HCT116 (cell line): ENCODE measurements at regions not wholly inside any gene's neighbourhood (a gene's known extent, or its start where the extent isn't known, plus 50 kb on each side); places are given as distances from the start of the nearest gene placed in this dataset.

Experiments
- CEBPB ChIP-seq: IDR thresholded peaks from 2 replicates; pipeline ENCODE4 v1.6.1; 2012; ENCODE audit warnings: low read depth
- EZH2 ChIP-seq: fragments of 200-600 bp; sonication (generic); IDR thresholded peaks from 2 replicates; pipeline ENCODE4 v1.6.1; 2017; ENCODE audit warnings: antibody characterized with exemption, mixed run types
- EZH2phosphoT487 ChIP-seq: fragments of 200-600 bp; IDR thresholded peaks from 2 replicates; pipeline ENCODE4 v1.6.1; 2018; ENCODE audit warnings: antibody characterized with exemption, borderline replicate concordance
- POLR2A ChIP-seq: IDR thresholded peaks from 2 replicates; pipeline ENCODE4 v1.7.0; 2011; ENCODE audit warnings: borderline replicate concordance; ENCODE audit not compliant: insufficient read depth, insufficient read length; ENCODE audit errors: extremely low read depth
- POLR2AphosphoS5 ChIP-seq: IDR thresholded peaks from 2 replicates; pipeline ENCODE4 v1.6.1; 2011; ENCODE audit warnings: mild to moderate bottlenecking, low read depth, low read length, moderate library complexity
- TF ChIP-seq, protein P1 (sequence below), 3 experiments: fragments of 200-600 bp in 1 of 3; sonication (generic) in 1 of 3; IDR thresholded peaks in 2 of 3; conservative IDR thresholded peaks in 1 of 3; 2 replicates each; pipeline ENCODE4 v1.5.1; 2012 to 2017; ENCODE audit warnings: low read depth in 2 of 3, low read length in 2 of 3, antibody characterized with exemption in 1 of 3, borderline replicate concordance in 1 of 3, control low read depth in 1 of 3, mild to moderate bottlenecking in 1 of 3, mixed read lengths in 1 of 3, mixed run types in 1 of 3, moderate library complexity in 1 of 3; ENCODE audit not compliant: insufficient read depth in 1 of 3
- TF ChIP-seq, protein P2 (sequence below): IDR thresholded peaks from 2 replicates; pipeline ENCODE4 v1.6.1; 2011; ENCODE audit warnings: mild to moderate bottlenecking, low read length, moderate library complexity; ENCODE audit not compliant: insufficient replicate concordance; ENCODE audit errors: extremely low read depth
- TF ChIP-seq, protein P3 (sequence below): IDR thresholded peaks from 2 replicates; pipeline ENCODE4 v1.6.1; 2012; ENCODE audit warnings: low read depth

DNA sequence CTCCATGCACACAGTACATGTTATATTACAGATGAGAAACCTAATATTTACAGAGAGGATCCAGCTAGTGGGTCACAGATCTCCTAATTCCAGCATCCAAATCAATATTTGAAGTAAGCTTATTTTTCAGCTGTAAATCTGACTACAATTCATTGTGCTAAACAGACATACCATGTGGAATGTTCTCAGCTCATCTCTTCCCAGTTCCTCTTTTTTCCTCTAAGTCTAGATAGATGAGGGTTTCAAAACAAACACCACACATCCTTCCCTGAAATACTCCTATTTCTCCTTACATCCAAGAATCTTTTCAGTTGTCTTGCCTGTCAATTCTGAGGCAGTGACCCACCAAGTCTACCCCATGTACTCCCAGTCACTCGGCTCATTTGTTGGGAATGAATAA lies 200.7 kb upstream of the PIK3C3 start:
- TF ChIP-seq CEBPB (no peak), POLR2AphosphoS5 (no peak), POLR2A (no peak), EZH2phosphoT487 (no peak), EZH2 (no peak)
- TF ChIP-seq, protein P1, sequence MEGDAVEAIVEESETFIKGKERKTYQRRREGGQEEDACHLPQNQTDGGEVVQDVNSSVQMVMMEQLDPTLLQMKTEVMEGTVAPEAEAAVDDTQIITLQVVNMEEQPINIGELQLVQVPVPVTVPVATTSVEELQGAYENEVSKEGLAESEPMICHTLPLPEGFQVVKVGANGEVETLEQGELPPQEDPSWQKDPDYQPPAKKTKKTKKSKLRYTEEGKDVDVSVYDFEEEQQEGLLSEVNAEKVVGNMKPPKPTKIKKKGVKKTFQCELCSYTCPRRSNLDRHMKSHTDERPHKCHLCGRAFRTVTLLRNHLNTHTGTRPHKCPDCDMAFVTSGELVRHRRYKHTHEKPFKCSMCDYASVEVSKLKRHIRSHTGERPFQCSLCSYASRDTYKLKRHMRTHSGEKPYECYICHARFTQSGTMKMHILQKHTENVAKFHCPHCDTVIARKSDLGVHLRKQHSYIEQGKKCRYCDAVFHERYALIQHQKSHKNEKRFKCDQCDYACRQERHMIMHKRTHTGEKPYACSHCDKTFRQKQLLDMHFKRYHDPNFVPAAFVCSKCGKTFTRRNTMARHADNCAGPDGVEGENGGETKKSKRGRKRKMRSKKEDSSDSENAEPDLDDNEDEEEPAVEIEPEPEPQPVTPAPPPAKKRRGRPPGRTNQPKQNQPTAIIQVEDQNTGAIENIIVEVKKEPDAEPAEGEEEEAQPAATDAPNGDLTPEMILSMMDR (IDR thresholded peaks at IDR 0.05 in 2 of 3, conservative IDR thresholded peaks at IDR 0.05 in 1 of 3; ENCODE audit: borderline replicate concordance in 1 of 3, insufficient read depth in 1 of 3, low read depth in 2 of 3, low read length in 2 of 3), result no peak
- TF ChIP-seq, protein P2, sequence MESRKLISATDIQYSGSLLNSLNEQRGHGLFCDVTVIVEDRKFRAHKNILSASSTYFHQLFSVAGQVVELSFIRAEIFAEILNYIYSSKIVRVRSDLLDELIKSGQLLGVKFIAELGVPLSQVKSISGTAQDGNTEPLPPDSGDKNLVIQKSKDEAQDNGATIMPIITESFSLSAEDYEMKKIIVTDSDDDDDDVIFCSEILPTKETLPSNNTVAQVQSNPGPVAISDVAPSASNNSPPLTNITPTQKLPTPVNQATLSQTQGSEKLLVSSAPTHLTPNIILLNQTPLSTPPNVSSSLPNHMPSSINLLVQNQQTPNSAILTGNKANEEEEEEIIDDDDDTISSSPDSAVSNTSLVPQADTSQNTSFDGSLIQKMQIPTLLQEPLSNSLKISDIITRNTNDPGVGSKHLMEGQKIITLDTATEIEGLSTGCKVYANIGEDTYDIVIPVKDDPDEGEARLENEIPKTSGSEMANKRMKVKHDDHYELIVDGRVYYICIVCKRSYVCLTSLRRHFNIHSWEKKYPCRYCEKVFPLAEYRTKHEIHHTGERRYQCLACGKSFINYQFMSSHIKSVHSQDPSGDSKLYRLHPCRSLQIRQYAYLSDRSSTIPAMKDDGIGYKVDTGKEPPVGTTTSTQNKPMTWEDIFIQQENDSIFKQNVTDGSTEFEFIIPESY, result no peak
- TF ChIP-seq, protein P3, sequence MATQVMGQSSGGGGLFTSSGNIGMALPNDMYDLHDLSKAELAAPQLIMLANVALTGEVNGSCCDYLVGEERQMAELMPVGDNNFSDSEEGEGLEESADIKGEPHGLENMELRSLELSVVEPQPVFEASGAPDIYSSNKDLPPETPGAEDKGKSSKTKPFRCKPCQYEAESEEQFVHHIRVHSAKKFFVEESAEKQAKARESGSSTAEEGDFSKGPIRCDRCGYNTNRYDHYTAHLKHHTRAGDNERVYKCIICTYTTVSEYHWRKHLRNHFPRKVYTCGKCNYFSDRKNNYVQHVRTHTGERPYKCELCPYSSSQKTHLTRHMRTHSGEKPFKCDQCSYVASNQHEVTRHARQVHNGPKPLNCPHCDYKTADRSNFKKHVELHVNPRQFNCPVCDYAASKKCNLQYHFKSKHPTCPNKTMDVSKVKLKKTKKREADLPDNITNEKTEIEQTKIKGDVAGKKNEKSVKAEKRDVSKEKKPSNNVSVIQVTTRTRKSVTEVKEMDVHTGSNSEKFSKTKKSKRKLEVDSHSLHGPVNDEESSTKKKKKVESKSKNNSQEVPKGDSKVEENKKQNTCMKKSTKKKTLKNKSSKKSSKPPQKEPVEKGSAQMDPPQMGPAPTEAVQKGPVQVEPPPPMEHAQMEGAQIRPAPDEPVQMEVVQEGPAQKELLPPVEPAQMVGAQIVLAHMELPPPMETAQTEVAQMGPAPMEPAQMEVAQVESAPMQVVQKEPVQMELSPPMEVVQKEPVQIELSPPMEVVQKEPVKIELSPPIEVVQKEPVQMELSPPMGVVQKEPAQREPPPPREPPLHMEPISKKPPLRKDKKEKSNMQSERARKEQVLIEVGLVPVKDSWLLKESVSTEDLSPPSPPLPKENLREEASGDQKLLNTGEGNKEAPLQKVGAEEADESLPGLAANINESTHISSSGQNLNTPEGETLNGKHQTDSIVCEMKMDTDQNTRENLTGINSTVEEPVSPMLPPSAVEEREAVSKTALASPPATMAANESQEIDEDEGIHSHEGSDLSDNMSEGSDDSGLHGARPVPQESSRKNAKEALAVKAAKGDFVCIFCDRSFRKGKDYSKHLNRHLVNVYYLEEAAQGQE, result no peak
